ENCODE measurements at regions not wholly inside any gene's neighbourhood (a gene's known extent, or its start where the extent isn't known, plus 50 kb on each side); places are given as distances from the start of the nearest gene placed in this dataset.

GRCh38 chr3:35969406-35969805 lies 330.1 kb downstream of the ARPP21 start:
- H2AFZ ChIP-seq (ENCODE audit: low read length), result no peak overlapping the region
- no peak overlapping the region for H2BK20ac ChIP-seq (ENCODE audit: low read length)
- H3K79me2 ChIP-seq (ENCODE audit: control insufficient read depth in 1 of 2, insufficient read depth in 2 of 2, low read length in 2 of 2), result no peaks in the 10 kb centered on the region
- no peak overlapping the region for H2AK5ac ChIP-seq (ENCODE audit: low read depth, low read length)
- no peaks in the 10 kb centered on the region for H4K20me1 ChIP-seq (replicated peaks in 1 of 2; ENCODE audit: control insufficient read depth in 1 of 2, insufficient read depth in 2 of 2, low read length in 2 of 2)
- no peak overlapping the region for H3K56ac ChIP-seq (replicated peaks; ENCODE audit: insufficient read length, low read depth, low read length)
- WGBS, 2 experiments (ENCODE audit: extremely low coverage in 1 of 2, insufficient coverage in 1 of 2, insufficient read length in 1 of 2, insufficient replicate concordance in 2 of 2, low coverage in 1 of 2, low lambda C conversion rate in 2 of 2, missing lambda C conversion rate in 1 of 2), result 70% methylated on average over 3 of the region's 3 CpGs; no CpG with 5 or more reads in 1 of the 2 experiments
- no peak for DNase-seq (ENCODE audit: low read depth in 1 of 2, low spot score in 2 of 2)
- H3K9me3 ChIP-seq (ENCODE audit: insufficient read depth in 2 of 2, low read depth in 1 of 2, low read length in 1 of 2), result no peaks in the 10 kb centered on the region
- H3K27me3 ChIP-seq (replicated peaks in 1 of 4; ENCODE audit: control insufficient read depth in 3 of 4, extremely low read depth in 1 of 4, insufficient read depth in 3 of 4, low read length in 3 of 4), result no peaks in the 10 kb centered on the region
- no peak overlapping the region for H3K18ac ChIP-seq (ENCODE audit: extremely low read depth, low read length)
- no peak overlapping the region for H3K4me3 ChIP-seq (ENCODE audit: extremely low read depth in 1 of 4, insufficient read depth in 2 of 4, low read depth in 3 of 4, low read length in 4 of 4)
- no peak overlapping the region for H3K4ac ChIP-seq (replicated peaks; ENCODE audit: insufficient read length, low read depth, low read length)
- TF ChIP-seq YY1 (IDR thresholded peaks at IDR 0.05; ENCODE audit: low read depth, low read length) (no peak), USF2 (IDR thresholded peaks at IDR 0.05; ENCODE audit: low read length) (no peak), SIX5 (IDR thresholded peaks at IDR 0.05; ENCODE audit: low read depth, low read length) (no peak), HDAC6 (IDR thresholded peaks at IDR 0.05; ENCODE audit: low read depth, low read length) (no peak), CEBPB (IDR thresholded peaks at IDR 0.05; ENCODE audit: low read depth, low read length) (no peak), SAP30 (IDR thresholded peaks at IDR 0.05; ENCODE audit: insufficient read depth, insufficient replicate concordance, low read length) (no peak), TBP (IDR thresholded peaks at IDR 0.05; ENCODE audit: low read depth, low read length) (no peak)
- no peak overlapping the region for H3K23ac ChIP-seq (ENCODE audit: insufficient read length)
- no peak overlapping the region for H3K27ac ChIP-seq (ENCODE audit: low read depth, low read length)
- no peaks in the 10 kb centered on the region; the same call in 1 of the 2 replicates for H3K23me2 ChIP-seq (ENCODE audit: low read depth, low read length)
- no peak overlapping the region for H3K14ac ChIP-seq (ENCODE audit: insufficient read length)
- H3K9ac ChIP-seq (replicated peaks in 1 of 4; ENCODE audit: extremely low read depth in 1 of 4, low read depth in 3 of 4, low read length in 3 of 4), result no peak overlapping the region
- ChIA-PET POLR2A (ENCODE audit: partially characterized antibody) (no interaction called here), CTCF (ENCODE audit: partially characterized antibody) (interaction anchor here (1.7 kb wide), 1 partner anchor 155 kb away, joined by 4 read pairs; no protein-coding TSS in a partner anchor)
- no peak overlapping the region for H2BK5ac ChIP-seq (ENCODE audit: low read depth, low read length)
- H3K36me3 ChIP-seq (ENCODE audit: control insufficient read depth in 2 of 4, insufficient read depth in 4 of 4, low read length in 3 of 4), result no peaks in the 10 kb centered on the region
- H3K4me2 ChIP-seq (ENCODE audit: insufficient read depth in 1 of 2, low read depth in 2 of 2, low read length in 2 of 2), result no peak overlapping the region
- H2BK15ac ChIP-seq (ENCODE audit: low read length), result no peak overlapping the region
- no peak overlapping the region for H2BK120ac ChIP-seq (replicated peaks; ENCODE audit: low read depth, low read length)
- H3K79me1 ChIP-seq (ENCODE audit: low read depth, low read length), result no peaks in the 10 kb centered on the region
- no peak overlapping the region for H4K5ac ChIP-seq (ENCODE audit: insufficient read length, low read depth, low read length)
- H4K91ac ChIP-seq (replicated peaks; ENCODE audit: insufficient read length, low read length), result no peak overlapping the region
- no peaks in the 10 kb centered on the region for H3K4me1 ChIP-seq (replicated peaks in 1 of 4; ENCODE audit: control insufficient read depth in 3 of 4, insufficient read depth in 4 of 4, low read length in 3 of 4)
- no peak overlapping the region for H2BK12ac ChIP-seq (ENCODE audit: low read depth, low read length)
- H4K8ac ChIP-seq (ENCODE audit: extremely low read depth, insufficient read depth, low read length), result no peak overlapping the region
- no peak for FAIRE-seq

Measured in H1 (cell line).